ENCODE measurements at regions not wholly inside any gene's neighbourhood (a gene's known extent, or its start where the extent isn't known, plus 50 kb on each side); places are given as distances from the start of the nearest gene placed in this dataset.

DNA sequence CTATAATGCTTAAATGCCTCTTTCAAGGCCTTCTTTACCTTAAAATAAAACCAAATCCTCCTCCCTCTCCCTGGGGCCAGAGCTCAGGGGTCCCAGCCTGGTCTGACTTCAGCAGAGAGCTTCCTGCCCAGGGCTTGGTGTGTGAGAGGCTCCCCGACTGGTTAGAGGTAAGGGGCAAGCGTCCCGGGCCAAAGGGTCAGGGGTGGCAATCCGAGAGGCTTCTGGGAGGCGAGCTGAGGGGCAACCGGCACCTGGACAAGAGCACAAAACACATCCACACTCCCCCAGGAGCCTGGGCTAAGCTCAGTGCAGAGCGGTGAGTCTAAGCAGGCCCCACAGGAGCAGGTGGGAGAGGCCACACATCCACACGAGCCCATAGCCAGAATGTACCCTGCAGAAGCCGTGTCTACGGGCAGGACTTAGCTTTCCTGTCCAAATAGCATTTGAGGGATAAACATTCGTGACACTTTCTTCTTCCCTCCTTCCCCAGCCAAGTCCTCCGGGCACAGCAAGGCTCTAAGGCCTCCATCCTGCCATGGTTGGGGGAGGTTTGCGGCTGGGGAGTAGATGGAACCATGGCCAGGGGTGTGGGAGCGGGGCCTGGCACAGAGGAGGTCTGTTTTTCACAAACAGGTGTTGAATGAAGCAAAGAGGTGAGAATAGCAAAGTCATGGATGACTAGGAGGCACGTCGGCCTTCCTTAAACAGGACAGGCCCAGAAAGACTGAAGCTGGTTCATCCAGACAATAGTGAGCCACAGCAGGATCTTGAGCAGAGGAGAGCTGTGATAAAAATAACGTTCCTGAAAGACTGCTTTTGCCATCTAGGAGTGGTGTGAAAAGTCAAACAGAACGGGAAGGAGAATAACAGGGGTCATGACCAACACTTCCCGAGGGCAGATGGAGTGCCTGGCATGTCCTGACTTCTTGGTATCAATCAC lies 98.7 kb upstream of the IQSEC1 start:
- no peak for TF ChIP-seq POLR2AphosphoS5 (IDR thresholded peaks at IDR 0.05; ENCODE audit: low read length)
- TF ChIP-seq, protein P1, sequence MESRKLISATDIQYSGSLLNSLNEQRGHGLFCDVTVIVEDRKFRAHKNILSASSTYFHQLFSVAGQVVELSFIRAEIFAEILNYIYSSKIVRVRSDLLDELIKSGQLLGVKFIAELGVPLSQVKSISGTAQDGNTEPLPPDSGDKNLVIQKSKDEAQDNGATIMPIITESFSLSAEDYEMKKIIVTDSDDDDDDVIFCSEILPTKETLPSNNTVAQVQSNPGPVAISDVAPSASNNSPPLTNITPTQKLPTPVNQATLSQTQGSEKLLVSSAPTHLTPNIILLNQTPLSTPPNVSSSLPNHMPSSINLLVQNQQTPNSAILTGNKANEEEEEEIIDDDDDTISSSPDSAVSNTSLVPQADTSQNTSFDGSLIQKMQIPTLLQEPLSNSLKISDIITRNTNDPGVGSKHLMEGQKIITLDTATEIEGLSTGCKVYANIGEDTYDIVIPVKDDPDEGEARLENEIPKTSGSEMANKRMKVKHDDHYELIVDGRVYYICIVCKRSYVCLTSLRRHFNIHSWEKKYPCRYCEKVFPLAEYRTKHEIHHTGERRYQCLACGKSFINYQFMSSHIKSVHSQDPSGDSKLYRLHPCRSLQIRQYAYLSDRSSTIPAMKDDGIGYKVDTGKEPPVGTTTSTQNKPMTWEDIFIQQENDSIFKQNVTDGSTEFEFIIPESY (IDR thresholded peaks at IDR 0.05): no peak
- TF ChIP-seq, protein P2, sequence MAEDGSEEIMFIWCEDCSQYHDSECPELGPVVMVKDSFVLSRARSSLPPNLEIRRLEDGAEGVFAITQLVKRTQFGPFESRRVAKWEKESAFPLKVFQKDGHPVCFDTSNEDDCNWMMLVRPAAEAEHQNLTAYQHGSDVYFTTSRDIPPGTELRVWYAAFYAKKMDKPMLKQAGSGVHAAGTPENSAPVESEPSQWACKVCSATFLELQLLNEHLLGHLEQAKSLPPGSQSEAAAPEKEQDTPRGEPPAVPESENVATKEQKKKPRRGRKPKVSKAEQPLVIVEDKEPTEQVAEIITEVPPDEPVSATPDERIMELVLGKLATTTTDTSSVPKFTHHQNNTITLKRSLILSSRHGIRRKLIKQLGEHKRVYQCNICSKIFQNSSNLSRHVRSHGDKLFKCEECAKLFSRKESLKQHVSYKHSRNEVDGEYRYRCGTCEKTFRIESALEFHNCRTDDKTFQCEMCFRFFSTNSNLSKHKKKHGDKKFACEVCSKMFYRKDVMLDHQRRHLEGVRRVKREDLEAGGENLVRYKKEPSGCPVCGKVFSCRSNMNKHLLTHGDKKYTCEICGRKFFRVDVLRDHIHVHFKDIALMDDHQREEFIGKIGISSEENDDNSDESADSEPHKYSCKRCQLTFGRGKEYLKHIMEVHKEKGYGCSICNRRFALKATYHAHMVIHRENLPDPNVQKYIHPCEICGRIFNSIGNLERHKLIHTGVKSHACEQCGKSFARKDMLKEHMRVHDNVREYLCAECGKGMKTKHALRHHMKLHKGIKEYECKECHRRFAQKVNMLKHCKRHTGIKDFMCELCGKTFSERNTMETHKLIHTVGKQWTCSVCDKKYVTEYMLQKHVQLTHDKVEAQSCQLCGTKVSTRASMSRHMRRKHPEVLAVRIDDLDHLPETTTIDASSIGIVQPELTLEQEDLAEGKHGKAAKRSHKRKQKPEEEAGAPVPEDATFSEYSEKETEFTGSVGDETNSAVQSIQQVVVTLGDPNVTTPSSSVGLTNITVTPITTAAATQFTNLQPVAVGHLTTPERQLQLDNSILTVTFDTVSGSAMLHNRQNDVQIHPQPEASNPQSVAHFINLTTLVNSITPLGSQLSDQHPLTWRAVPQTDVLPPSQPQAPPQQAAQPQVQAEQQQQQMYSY (CRISPR knock-in tag; IDR thresholded peaks at IDR 0.05): no peak
- no peak for TF ChIP-seq CBFB (IDR thresholded peaks at IDR 0.05; ENCODE audit: low read depth)
- no peak for TF ChIP-seq EP300 (IDR thresholded peaks at IDR 0.05; ENCODE audit: borderline replicate concordance in 1 of 2, control insufficient read depth in 1 of 2, low read depth in 2 of 2, low read length in 2 of 2)
- no peak for TF ChIP-seq JUNB (IDR thresholded peaks at IDR 0.05)
- no peak for TF ChIP-seq ZNF274 (IDR thresholded peaks at IDR 0.05; ENCODE audit: insufficient read depth, insufficient read length)
- TF ChIP-seq, protein P3, sequence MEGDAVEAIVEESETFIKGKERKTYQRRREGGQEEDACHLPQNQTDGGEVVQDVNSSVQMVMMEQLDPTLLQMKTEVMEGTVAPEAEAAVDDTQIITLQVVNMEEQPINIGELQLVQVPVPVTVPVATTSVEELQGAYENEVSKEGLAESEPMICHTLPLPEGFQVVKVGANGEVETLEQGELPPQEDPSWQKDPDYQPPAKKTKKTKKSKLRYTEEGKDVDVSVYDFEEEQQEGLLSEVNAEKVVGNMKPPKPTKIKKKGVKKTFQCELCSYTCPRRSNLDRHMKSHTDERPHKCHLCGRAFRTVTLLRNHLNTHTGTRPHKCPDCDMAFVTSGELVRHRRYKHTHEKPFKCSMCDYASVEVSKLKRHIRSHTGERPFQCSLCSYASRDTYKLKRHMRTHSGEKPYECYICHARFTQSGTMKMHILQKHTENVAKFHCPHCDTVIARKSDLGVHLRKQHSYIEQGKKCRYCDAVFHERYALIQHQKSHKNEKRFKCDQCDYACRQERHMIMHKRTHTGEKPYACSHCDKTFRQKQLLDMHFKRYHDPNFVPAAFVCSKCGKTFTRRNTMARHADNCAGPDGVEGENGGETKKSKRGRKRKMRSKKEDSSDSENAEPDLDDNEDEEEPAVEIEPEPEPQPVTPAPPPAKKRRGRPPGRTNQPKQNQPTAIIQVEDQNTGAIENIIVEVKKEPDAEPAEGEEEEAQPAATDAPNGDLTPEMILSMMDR (IDR thresholded peaks at IDR 0.05 in 2 of 3, conservative IDR thresholded peaks at IDR 0.05 in 1 of 3; ENCODE audit: control insufficient read depth in 2 of 3, extremely low read depth in 1 of 3, insufficient read depth in 1 of 3, low read depth in 3 of 3, low read length in 3 of 3): no peak
- TF ChIP-seq SIN3A (IDR thresholded peaks at IDR 0.05; ENCODE audit: low read depth, low read length): no peak
- TF ChIP-seq, protein P4, sequence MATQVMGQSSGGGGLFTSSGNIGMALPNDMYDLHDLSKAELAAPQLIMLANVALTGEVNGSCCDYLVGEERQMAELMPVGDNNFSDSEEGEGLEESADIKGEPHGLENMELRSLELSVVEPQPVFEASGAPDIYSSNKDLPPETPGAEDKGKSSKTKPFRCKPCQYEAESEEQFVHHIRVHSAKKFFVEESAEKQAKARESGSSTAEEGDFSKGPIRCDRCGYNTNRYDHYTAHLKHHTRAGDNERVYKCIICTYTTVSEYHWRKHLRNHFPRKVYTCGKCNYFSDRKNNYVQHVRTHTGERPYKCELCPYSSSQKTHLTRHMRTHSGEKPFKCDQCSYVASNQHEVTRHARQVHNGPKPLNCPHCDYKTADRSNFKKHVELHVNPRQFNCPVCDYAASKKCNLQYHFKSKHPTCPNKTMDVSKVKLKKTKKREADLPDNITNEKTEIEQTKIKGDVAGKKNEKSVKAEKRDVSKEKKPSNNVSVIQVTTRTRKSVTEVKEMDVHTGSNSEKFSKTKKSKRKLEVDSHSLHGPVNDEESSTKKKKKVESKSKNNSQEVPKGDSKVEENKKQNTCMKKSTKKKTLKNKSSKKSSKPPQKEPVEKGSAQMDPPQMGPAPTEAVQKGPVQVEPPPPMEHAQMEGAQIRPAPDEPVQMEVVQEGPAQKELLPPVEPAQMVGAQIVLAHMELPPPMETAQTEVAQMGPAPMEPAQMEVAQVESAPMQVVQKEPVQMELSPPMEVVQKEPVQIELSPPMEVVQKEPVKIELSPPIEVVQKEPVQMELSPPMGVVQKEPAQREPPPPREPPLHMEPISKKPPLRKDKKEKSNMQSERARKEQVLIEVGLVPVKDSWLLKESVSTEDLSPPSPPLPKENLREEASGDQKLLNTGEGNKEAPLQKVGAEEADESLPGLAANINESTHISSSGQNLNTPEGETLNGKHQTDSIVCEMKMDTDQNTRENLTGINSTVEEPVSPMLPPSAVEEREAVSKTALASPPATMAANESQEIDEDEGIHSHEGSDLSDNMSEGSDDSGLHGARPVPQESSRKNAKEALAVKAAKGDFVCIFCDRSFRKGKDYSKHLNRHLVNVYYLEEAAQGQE (IDR thresholded peaks at IDR 0.05; ENCODE audit: low read depth, low read length): no peak
- TF ChIP-seq CBX3 (IDR thresholded peaks at IDR 0.05; ENCODE audit: borderline replicate concordance, low read depth): no peak
- no peak for TF ChIP-seq TARDBP (IDR thresholded peaks at IDR 0.05; ENCODE audit: borderline replicate concordance)
- TF ChIP-seq POLR2A (IDR thresholded peaks at IDR 0.05; ENCODE audit: low read depth, low read length): no peak
- TF ChIP-seq, protein P5, sequence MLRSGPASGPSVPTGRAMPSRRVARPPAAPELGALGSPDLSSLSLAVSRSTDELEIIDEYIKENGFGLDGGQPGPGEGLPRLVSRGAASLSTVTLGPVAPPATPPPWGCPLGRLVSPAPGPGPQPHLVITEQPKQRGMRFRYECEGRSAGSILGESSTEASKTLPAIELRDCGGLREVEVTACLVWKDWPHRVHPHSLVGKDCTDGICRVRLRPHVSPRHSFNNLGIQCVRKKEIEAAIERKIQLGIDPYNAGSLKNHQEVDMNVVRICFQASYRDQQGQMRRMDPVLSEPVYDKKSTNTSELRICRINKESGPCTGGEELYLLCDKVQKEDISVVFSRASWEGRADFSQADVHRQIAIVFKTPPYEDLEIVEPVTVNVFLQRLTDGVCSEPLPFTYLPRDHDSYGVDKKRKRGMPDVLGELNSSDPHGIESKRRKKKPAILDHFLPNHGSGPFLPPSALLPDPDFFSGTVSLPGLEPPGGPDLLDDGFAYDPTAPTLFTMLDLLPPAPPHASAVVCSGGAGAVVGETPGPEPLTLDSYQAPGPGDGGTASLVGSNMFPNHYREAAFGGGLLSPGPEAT (IDR thresholded peaks at IDR 0.05; ENCODE audit: low read depth): no peak
